ENCODE measurements at regions not wholly inside any gene's neighbourhood (a gene's known extent, or its start where the extent isn't known, plus 50 kb on each side); places are given as distances from the start of the nearest gene placed in this dataset.

DNA sequence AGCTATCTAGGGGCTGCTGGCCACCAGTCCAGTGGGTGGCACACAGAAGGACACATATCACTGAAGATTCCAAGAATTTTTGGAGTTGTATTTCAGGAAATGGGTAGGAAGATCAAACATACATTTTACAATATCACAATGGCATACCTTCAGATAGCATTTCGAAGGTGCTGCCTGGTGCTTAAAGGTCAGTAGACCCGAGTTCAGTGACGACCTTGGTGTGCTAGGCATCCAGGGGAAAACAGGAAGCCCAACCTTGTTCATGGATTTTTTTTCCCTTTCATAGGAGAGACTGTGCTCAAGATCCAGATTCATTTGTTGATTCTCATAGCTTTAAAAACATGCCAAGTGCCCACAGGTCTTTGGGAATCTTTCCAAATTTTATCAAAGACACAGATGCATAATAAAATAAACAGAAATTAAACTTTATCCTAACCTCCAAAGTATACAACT, 51.0 kb upstream of the RCBTB2 start:
- FAIRE-seq (no peak), DNase-seq (ENCODE audit: low spot score) (no peak)

DNA sequence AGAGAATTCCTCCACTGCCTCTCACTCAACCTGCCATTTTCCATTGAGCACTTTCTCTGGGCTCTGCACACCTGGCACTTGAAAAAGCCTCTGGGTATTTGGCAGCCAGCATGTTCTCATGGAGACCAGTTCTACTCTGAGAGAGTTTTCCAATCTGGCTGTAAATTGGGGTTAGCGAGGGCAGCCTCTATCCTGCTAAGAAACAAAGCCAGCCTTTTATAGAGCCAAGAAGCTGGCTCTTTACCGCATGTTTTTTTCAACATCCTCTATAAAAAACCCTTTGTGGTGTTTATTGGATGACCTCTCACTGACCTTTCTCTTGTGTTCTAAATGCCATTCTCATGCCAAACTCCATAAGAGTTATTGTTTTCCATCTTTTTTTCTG, 52.6 kb upstream of the RCBTB2 start:
- FAIRE-seq: no peak
- no peak for DNase-seq (ENCODE audit: low spot score)

DNA sequence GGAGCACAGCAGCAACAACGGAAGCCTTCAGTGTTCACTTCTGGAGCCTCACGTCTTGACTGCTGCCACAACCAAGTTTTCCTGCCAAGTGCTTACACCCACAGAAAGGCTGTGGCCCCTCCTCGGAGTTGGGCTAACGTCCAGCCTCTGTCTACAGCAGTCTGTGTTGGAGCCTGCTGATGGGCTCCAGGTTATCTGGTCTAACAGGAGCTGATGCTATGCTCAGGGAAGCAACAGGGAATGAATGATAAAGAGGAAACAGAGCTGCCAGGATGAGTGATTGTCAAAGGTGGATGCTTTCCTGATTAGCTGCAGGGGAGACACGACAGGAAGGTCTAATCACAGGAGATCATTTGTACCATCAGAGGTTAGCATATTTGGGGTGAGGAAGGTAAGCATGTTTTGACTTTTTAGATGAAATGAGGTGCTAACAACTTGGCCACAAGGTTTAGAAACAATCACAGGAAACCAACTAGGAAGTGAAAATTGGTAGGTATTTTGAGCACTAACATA, 53.8 kb upstream of the RCBTB2 start:
- DNase-seq (ENCODE audit: low spot score) (no peak), FAIRE-seq (no peak)

DNA sequence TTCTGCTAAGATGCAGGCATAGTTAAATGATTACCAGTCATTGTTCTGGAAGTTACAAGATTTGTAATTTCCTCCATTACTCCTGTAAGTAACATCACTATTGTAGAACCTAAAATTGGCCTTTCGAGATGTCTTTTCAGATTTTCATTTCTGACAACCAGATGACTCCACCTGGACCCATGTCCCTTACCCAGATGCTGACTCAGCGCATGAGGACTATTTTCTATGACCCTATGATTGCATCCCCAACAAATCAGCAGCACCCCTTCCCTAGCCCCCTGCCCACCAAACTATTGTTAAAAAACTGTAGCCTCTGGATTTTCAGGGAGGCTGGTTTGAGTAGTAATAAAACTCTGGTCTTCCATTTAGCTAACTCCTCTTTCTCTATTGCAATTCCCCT, 55.2 kb upstream of the RCBTB2 start:
- no peak for DNase-seq (ENCODE audit: low spot score)
- no peak for FAIRE-seq

DNA sequence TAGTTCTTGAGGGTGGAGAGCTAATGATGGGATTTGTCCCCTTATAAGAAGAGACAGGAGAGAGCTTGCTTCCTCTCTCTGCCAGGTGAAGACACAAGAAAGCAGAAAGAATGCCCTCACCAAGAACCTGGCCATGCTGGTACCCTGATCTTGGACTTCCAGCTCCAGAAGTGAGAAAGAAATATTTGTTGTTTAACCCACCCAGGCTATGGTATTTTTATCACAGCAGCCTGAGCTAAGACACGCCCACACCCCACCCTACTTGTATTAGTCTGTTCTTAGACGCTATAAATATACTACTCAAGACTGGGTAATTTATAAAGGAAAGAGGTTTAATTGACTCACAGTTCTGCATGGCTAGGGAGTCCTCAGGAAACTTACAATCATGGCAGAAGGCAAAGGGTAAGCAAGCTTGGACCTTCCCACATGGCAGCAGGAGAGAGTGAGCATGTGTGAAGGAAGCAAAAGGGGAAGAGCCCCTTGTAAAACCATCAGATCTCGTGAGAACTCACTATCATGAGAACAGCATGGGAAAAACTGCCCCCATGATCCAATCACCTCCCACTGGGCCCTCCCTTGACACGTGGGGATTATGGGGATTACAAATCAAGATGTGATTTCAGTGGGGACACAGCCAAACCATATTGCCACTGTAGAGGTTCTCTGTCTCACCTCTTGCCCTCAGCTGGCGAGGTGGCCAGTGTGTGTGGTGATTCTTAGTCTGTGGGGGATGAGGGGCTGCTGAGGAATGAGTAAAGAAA, 57.4 kb upstream of the RCBTB2 start:
- FAIRE-seq (no peak), DNase-seq (ENCODE audit: low spot score) (no peak)

DNA sequence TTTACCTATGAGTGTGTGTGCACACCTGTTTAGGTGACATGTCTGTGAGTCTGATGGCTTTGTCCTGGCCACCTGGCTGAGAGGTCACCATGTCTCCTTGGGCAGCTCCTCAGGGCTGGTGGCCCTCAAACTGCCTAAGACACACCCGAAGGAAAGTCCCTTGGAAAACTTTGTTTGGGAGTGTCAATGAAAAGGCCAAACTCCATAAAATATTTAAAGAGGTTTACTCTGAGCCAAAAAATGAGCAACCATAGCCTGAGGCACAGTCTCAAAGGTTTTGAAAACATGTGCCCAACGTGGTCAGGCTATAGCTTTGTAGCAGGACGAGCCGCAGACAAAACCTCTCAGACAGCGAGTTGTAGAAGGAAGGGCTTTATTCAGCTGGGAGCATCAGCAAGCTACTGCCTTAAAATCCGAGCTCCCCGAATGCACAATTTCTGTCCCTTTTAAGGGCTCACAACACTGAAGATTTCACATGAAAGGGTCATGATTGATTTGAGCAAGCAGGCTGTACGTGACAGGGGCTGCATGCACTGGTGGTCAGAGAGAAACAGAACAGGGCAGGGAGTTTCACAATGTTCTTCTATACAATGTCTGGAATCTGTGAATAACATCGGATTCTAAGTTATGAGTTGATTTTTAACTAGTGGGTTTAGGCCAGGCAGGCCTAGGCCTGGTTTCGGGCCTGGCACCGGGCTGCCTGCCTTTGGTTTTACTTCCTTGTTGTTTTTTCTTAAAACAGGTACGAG, 58.4 kb upstream of the RCBTB2 start:
- FAIRE-seq (peak; percentile 46), DNase-seq (ENCODE audit: low spot score) (peak; percentile 5)

DNA sequence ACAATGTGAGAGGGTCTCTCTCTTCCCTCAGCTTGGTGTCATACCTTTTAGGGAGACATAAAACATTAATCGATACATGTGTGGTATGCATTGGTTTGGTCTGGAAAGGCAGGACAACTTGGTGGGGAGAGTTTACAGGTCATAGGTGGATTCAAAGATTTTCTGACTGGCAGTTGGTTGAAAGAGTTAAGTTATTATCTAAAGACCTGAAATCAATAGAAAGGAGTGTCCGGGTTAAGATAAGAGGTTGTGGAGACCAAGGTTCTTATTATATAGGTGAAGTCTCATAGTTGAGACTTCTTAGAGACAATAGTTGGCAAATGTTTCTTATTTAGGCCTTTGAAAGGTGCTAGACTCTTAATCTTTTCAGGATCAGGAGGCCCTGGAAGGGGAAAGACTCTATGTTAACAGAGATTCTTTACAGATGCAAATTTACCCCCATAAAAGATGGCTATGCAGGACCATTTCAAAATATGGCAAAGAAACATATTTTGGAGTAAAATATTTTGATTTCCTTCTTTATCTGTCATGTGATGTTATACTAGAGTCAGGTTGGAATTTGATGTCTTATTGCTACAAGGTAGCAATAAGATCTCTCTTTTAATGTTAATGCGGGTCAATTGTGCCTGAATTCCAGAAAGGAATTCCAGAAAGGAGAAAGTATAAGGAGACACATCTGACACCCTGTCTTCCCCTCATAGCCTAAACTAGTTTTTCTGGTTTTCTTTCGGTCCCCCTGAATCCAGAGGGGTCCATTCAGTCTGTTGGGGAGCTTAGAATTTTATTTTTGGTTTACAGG, 59.2 kb upstream of the RCBTB2 start:
- FAIRE-seq (no peak), DNase-seq (ENCODE audit: low spot score) (no peak)

DNA sequence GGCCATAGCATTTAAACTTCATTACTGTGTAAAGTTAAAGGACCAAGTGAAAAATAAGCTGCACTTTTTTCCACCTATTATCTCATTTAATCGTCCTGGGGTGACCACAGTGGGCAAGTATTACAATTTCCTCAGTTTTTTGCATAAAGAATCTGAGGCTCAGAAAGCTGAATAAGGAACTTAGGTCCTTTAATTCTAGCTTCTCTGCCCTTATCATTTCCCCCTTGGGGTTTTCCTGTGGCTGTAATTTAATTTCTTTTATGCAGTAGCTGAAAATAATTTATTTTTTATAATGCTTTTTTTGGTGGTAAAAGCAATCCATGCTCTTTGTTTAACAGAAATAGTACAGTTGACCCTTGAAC, 59.8 kb upstream of the RCBTB2 start:
- no peak for FAIRE-seq
- DNase-seq (ENCODE audit: low spot score): no peak

DNA sequence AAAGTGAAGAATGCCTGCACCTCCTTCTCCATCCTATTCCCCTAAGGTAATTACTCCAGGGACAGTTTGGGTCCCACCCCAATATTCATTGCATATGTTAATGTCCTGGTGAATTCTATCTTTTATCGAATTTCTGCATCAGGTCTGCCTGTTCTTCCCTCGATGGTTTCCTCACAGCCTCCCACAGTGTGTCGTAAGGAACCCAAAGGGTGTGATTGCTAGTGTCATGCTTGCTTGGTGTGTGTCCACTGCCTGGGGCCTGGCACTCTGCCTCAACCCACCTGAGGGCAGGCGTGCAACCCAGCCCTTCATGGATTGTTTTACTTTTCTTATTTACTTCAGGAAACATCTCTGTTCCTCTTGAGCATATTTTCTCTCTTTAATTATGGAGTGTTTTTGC, 60.2 kb upstream of the CYSLTR2 start:
- no peak for DNase-seq (ENCODE audit: low spot score)
- FAIRE-seq: no peak

DNA sequence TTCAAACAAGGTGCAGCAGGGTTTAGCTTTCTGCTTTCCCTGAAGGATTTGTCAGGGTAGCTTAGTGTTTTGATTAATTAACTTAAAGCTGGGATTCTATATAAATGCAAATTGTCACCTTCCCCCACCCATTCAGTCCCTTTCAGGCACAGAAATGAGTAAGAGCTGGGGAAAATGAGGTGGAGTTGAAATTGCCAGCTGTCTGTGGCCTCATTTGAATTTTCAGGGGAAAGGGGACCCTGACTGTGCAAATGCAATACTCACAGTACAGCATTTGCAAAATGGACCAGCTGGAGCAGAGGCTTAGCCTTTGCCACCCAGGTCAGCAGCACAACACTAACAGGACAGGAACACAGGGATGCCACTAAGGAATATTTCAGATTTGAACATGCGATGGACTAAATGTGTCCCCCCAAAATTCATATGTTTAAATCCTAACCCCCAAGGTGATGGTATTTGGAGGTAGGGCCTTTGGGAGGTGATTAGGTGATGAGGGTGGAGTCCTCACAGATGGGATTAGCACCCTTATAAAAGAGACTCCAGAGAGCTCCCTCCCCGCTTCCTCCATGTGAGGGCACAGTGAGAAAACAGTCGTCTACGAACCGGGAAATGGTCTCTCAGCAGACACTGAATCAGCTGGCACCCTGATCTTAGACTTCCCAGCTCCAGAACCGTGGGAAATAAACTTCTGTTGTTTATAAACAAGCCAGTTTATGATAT, 59.5 kb upstream of the CYSLTR2 start:
- DNase-seq (ENCODE audit: low spot score) (no peak), FAIRE-seq (no peak)

DNA sequence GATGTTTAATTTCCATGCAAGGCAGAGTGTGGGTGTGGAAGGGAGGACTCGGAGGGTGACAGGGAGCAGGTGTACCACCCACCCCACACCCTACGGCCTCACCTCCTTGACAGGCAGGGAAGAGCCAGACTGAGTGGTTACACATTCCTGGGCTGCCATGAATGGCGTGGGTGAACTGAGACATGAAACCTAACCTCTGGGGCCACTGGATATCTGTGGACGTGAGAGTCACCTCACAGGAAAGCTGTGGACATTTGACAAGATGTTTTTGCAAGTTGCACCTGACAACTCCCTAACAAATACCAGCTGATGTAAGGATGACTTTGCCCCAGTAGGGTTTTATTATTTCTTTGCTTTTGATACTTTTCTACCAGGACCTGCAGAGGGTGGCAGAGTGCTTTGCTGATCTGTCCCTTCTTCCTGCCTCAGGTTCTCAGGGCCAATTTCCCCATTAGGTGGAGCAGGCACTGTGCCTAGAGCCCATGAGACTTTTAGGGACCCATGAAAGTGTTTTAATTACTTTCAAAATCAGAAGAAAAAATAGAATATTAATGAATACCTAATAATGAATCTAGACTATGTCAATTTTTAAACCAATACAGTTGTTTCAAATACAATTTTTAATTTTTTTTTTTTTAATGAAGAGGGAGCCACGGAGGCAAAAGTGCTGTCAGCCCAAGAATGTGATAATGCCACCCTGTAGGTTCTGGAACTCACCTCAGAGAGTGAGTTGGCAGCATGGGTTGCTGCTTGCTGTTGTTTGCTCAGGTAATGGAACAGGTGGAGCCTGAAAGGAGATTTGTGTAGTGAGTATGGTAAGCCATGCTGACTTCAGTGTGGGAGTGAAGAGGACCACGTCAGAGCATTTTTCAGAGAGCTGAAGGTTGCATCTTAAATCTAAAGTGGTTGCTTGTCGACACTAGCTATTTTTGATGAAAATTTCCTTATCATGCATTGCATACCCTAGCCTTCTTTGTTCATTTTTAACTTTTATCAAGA, 58.0 kb upstream of the CYSLTR2 start:
- DNase-seq (ENCODE audit: low spot score) (peak; percentile 45), FAIRE-seq (no peak)

DNA sequence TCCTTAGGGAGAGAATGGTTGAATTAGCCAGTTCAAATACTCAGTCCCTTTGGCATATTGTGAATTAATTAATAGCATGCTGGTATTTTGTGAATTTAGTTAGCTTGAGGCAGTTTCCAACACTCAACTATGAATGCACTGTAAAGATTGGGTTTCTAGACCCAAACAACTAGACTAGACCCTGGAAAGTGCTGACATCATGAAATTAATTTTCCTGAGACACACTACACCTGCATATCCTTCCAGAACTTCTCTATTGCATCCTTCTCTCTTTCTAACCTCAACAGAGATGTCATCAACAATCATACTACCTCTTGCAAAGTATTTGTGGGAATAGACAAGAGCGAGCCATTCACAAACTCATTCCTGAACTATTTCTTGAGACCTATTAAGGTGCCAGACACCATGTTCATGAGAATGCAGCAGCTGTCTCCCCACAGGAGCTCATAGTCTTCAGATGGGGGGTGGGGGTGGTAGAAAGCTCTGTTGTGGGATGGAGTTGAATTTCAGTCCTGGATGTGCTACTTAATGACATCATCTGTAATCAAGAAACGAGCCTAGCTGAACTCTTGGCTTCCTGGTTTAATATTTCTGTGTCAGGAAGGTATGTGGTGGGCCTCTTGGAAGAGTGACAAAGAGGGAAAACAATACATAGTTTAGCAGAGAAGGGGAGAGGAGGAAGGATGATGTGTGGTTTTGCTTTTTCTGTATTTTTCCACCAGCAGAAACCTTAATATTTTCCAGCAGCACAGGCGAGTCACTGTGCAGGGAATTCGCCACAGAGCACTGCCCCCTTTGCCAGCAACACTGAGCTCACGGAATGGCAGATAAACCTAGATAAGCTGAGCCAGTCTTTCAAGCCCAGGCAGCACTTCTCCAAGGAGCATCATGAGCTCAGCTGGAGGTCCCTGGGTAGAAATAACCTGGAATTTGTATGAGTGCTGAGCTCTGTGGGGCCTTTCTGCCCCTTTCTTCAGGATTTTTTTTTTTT, 53.1 kb upstream of the CYSLTR2 start:
- FAIRE-seq (peak; percentile 71), DNase-seq (ENCODE audit: low spot score) (peak; percentile 41)

DNA sequence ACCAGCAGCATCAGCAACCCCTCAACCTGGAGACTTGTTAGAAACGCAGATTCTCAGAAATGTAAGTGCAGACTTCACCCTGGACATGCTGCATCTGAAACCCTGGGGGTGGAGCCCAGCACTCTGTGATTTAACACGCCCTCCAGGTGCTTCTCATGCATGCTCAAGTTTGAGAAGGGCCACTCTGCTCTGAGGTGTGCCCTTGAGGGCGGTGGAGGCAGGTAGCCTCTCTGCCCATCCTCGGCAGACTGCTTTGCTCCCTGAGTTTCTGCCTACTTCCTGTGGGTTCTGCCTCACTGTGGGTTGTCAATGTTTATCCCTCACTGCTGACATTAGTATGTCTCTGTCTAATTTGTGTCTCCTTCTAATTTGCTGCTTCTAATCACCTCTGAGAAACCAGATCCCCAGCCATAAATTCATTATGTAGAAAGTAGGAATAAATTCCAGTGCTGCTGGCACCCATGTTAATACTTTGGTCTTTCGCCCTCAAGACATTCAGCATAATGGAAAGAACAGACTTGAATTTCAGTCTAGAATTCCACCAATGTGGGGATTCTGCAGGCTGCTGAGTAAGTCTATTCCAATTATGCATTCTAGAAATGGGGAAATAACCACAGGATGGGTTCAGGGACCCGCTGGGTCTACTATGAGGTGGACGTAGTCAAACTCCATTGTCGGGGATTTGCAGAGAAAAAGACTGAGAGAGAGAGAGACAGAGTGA, 51.3 kb upstream of the CYSLTR2 start:
- DNase-seq (ENCODE audit: low spot score): no peak
- FAIRE-seq: no peak

DNA sequence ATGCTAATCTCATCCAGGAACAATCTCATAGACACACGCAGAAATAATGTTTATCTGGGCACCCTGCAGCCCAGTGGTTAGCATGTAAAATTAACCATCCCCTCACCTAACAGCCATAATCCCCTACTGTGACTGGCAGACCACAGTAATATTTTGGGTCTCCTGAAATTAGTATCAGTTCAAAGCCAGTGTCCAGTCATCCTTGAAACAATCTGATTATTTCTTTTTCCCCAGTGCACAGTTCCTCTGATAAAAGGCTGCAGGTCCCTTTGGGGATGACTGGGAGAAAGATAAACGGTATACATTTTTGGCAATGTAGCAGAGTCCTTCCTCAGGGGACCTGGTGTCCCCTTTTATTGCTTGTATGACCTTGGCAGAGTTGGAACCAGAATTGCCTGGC, 50.4 kb upstream of the CYSLTR2 start:
- FAIRE-seq: no peak

More for the DNA sequence above, 50.4 kb upstream of the CYSLTR2 start:
- DNase-seq (ENCODE audit: low spot score): no peak

Measured in RCC 7860 (cell line).